Pons (tissue), 1 donor: ENCODE measurements at regions not wholly inside any gene's neighbourhood (a gene's known extent, or its start where the extent isn't known, plus 50 kb on each side); places are given as distances from the start of the nearest gene placed in this dataset.

Source experiments
- DNase-seq: peaks from one replicate; pipeline ENCODE4 v3.0.0-alpha.2; 2016; ENCODE audit warnings: low spot score

GRCh38 chr11:92477686-92478085 is 253.1 kb downstream of the FAT3 start:
- no peak for DNase-seq

- no peak for DNase-seq
These were observed 255.9 kb downstream of the FAT3 start for GRCh38 chr11:92480499-92480898.

GRCh38 chr11:92482492-92483060 is 258.0 kb downstream of the FAT3 start:
- DNase-seq = no peak

GRCh38 chr11:92484570-92484969 is 260.0 kb downstream of the FAT3 start:
- no peak for DNase-seq

- no peak for DNase-seq
These were observed 265.3 kb downstream of the FAT3 start for GRCh38 chr11:92489826-92490399.

GRCh38 chr11:92492372-92492771 is 267.8 kb downstream of the FAT3 start:
- no peak for DNase-seq

- no peak for DNase-seq
These were observed 270.6 kb downstream of the FAT3 start for GRCh38 chr11:92495107-92495793.

GRCh38 chr11:92500453-92500852 is 275.8 kb downstream of the FAT3 start:
- DNase-seq = no peak

GRCh38 chr11:92501066-92501739 is 276.6 kb downstream of the FAT3 start:
- DNase-seq = no peak

GRCh38 chr11:92504004-92504403 is 279.4 kb downstream of the FAT3 start:
- DNase-seq = no peak

- no peak for DNase-seq
These were observed 279.9 kb downstream of the FAT3 start for GRCh38 chr11:92504534-92504933.

- no peak for DNase-seq
These were observed 281.1 kb downstream of the FAT3 start for GRCh38 chr11:92505689-92506088.

- DNase-seq = no peak
These were observed 282.3 kb downstream of the FAT3 start for GRCh38 chr11:92506809-92507336.

GRCh38 chr11:92510591-92510990 is 286.0 kb downstream of the FAT3 start:
- no peak for DNase-seq

GRCh38 chr11:92511522-92512203 is 287.0 kb downstream of the FAT3 start:
- DNase-seq = no peak

- no peak for DNase-seq
These were observed 287.6 kb downstream of the FAT3 start for GRCh38 chr11:92512204-92512569.

GRCh38 chr11:92523611-92524010 is 299.0 kb downstream of the FAT3 start:
- no peak for DNase-seq

GRCh38 chr11:92524542-92524941 is 299.9 kb downstream of the FAT3 start:
- DNase-seq = no peak

GRCh38 chr11:92527467-92527866 is 302.8 kb downstream of the FAT3 start:
- DNase-seq = no peak

- DNase-seq = no peak
These were observed 303.4 kb downstream of the FAT3 start for GRCh38 chr11:92528001-92528400.

GRCh38 chr11:92531065-92531739 is 306.6 kb downstream of the FAT3 start:
- DNase-seq = no peak
